Glomerular visceral epithelial cell (primary cell): ENCODE measurements at regions not wholly inside any gene's neighbourhood (a gene's known extent, or its start where the extent isn't known, plus 50 kb on each side); places are given as distances from the start of the nearest gene placed in this dataset.

ENCODE experiments used
- DNase-seq: peaks from one replicate; pipeline ENCODE4 v3.0.0-alpha.2; 2016; ENCODE audit errors: extremely low spot score

- DNase-seq: no peak
Measured at GRCh38 chr7:88700725-88701124, 58.8 kb upstream of the ZNF804B start.

- DNase-seq: no peak
Measured at GRCh38 chr7:88694207-88694606, 65.3 kb upstream of the ZNF804B start.

- DNase-seq: no peak
Measured at GRCh38 chr7:88693131-88693530, 66.4 kb upstream of the ZNF804B start.

GRCh38 chr7:88692493-88692892 lies 67.0 kb upstream of the ZNF804B start:
- no peak for DNase-seq

GRCh38 chr7:88689821-88690220 lies 69.7 kb upstream of the ZNF804B start:
- DNase-seq: no peak

GRCh38 chr7:88688222-88688621 lies 71.3 kb upstream of the ZNF804B start:
- DNase-seq: no peak

- no peak for DNase-seq
Measured at GRCh38 chr7:88686468-88687229, 72.9 kb upstream of the ZNF804B start.

- no peak for DNase-seq
Measured at GRCh38 chr7:88681682-88682081, 77.8 kb upstream of the ZNF804B start.

- DNase-seq: no peak
Measured at GRCh38 chr7:88670536-88670935, 89.0 kb upstream of the ZNF804B start.

- DNase-seq: no peak
Measured at GRCh38 chr7:88669913-88670312, 89.6 kb upstream of the ZNF804B start.

- DNase-seq: no peak
Measured at GRCh38 chr7:88668591-88668990, 90.9 kb upstream of the ZNF804B start.

GRCh38 chr7:88666626-88667025 lies 92.9 kb upstream of the ZNF804B start:
- no peak for DNase-seq

- no peak for DNase-seq
Measured at GRCh38 chr7:88665892-88666514, 93.5 kb upstream of the ZNF804B start.

GRCh38 chr7:88664630-88665233 lies 94.8 kb upstream of the ZNF804B start:
- no peak for DNase-seq

- no peak for DNase-seq
Measured at GRCh38 chr7:88661921-88662320, 97.6 kb upstream of the ZNF804B start.

GRCh38 chr7:88647825-88648224 lies 111.7 kb upstream of the ZNF804B start:
- no peak for DNase-seq

GRCh38 chr7:88638583-88638982 lies 120.9 kb upstream of the ZNF804B start:
- DNase-seq: no peak

- no peak for DNase-seq
Measured at GRCh38 chr7:88637795-88638194, 121.7 kb upstream of the ZNF804B start.

GRCh38 chr7:88635149-88635548 lies 124.4 kb upstream of the ZNF804B start:
- DNase-seq: no peak

GRCh38 chr7:88629559-88629958 lies 129.9 kb upstream of the ZNF804B start:
- no peak for DNase-seq

GRCh38 chr7:88628363-88629085 lies 131.0 kb upstream of the ZNF804B start:
- no peak for DNase-seq

- DNase-seq: no peak
Measured at GRCh38 chr7:88617185-88617584, 142.3 kb upstream of the ZNF804B start.

GRCh38 chr7:88615336-88615735 lies 144.2 kb upstream of the ZNF804B start:
- DNase-seq: no peak
